GM23248 (cell line): ENCODE measurements at regions not wholly inside any gene's neighbourhood (a gene's known extent, or its start where the extent isn't known, plus 50 kb on each side); places are given as distances from the start of the nearest gene placed in this dataset.

ENCODE experiments used
- DNase-seq: peaks from one replicate; pipeline ENCODE4 v3.0.0-alpha.2; 2015
- H2AFZ ChIP-seq: fragments of 200-600 bp; sonication (generic); 2 replicates; pipeline ENCODE4 v1.6.1; 2016; ENCODE audit warnings: antibody characterized with exemption
- H3F3A ChIP-seq: fragments of 200-600 bp; sonication (generic); 2 replicates; pipeline ENCODE4 v1.6.1; 2016; ENCODE audit warnings: mild to moderate bottlenecking, antibody characterized with exemption, mixed run types; ENCODE audit not compliant: insufficient read depth
- H3K27ac ChIP-seq: fragments of 200-600 bp; sonication (generic); 2 replicates; pipeline ENCODE4 v1.5.1; 2016; ENCODE audit warnings: mild to moderate bottlenecking
- H3K27me3 ChIP-seq: fragments of 200-600 bp; sonication (generic); replicated peaks from 2 replicates; pipeline ENCODE4 v1.6.1; 2016; ENCODE audit warnings: mild to moderate bottlenecking; ENCODE audit not compliant: insufficient read depth
- H3K36me3 ChIP-seq: fragments of 200-600 bp; sonication (generic); 2 replicates; pipeline ENCODE4 v1.6.1; 2016; ENCODE audit warnings: low read depth, mild to moderate bottlenecking
- H3K4me1 ChIP-seq: fragments of 200-600 bp; sonication (generic); 2 replicates; pipeline ENCODE4 v1.6.1; 2016; ENCODE audit warnings: mild to moderate bottlenecking; ENCODE audit not compliant: insufficient read depth
- H3K4me2 ChIP-seq: fragments of 200-600 bp; sonication (generic); one replicate; pipeline ENCODE4 v1.6.1; 2016; ENCODE audit warnings: mild to moderate bottlenecking; ENCODE audit not compliant: unreplicated experiment
- H3K4me3 ChIP-seq: fragments of 200-600 bp; sonication (generic); 2 replicates; pipeline ENCODE4 v1.5.1; 2016; ENCODE audit warnings: mild to moderate bottlenecking
- H3K79me2 ChIP-seq: fragments of 200-600 bp; sonication (generic); 2 replicates; pipeline ENCODE4 v1.6.1; 2016; ENCODE audit warnings: mild to moderate bottlenecking; ENCODE audit not compliant: insufficient read depth
- H3K9ac ChIP-seq: fragments of 200-600 bp; sonication (generic); 2 replicates; pipeline ENCODE4 v1.6.1; 2016; ENCODE audit warnings: mild to moderate bottlenecking
- H3K9me2 ChIP-seq: fragments of 200-600 bp; sonication (generic); 2 replicates; pipeline ENCODE4 v1.6.1; 2016; ENCODE audit warnings: mixed run types, mild to moderate bottlenecking, moderate library complexity; ENCODE audit not compliant: insufficient read depth
- H3K9me3 ChIP-seq: fragments of 200-600 bp; sonication (generic); one replicate; pipeline ENCODE4 v1.6.1; 2017; ENCODE audit warnings: low read depth
- H4K20me1 ChIP-seq: fragments of 200-600 bp; sonication (generic); 2 replicates; pipeline ENCODE4 v1.6.0; 2016; ENCODE audit not compliant: insufficient read depth
- EZH2 ChIP-seq: fragments of 200-600 bp; sonication (generic); IDR thresholded peaks from 2 replicates; pipeline ENCODE4 v1.6.1; 2018; ENCODE audit warnings: antibody characterized with exemption, mild to moderate bottlenecking; ENCODE audit not compliant: insufficient read depth, poor library complexity, severe bottlenecking
- EZH2phosphoT487 ChIP-seq: fragments of 200-600 bp; sonication (generic); IDR thresholded peaks from 2 replicates; pipeline ENCODE4 v1.6.1; 2018; ENCODE audit warnings: antibody characterized with exemption, moderate library complexity, mild to moderate bottlenecking, low read depth; ENCODE audit not compliant: insufficient read depth
- WGBS, 2 experiments: methylation state at CpG; one replicate each; pipeline ENCODE4 v1.1.6; 2015 to 2017; ENCODE audit warnings: low lambda C conversion rate in 2 of 2, low coverage in 1 of 2; ENCODE audit errors: missing lambda C conversion rate in 2 of 2; 5-methylcytosine and 5-hydroxymethylcytosine counted together
- in situ Hi-C: fragments of 300-500 bp; cut with MboI; formaldehyde crosslinking; loops from 2 replicates; pipeline ENCODE4 v1.15.0; 2020

DNA sequence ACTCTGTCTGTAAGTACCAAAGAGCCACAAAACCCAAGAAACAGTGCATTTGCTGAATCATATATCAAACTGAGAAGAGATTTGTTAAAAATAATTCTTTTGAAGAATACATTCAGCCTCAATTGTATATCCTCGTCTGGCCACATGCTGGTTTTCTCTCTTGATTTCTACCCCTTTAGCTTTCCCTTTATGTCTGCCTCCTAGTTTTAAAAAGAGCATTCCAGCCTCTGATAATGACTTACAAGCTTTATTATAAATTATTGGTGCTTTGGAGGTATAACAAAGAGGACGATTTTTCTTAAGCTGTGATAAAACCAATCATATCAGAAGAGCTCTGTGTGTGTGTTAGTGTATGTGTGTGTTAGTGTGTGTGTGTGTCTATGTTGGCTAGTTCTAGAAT, 70.4 kb upstream of the ROBO2 start:
- Histone ChIP-seq H3K27ac (no peak overlapping the region), H2AFZ (no peak overlapping the region), H3K4me2 (no peak overlapping the region), H3K9me2 (no peaks in the 10 kb centered on the region), H3K9me3 (no peaks in the 10 kb centered on the region), H3K27me3 (no peaks in the 10 kb centered on the region), H3K36me3 (no peaks in the 10 kb centered on the region), H3K4me1 (no peaks in the 10 kb centered on the region), H3K9ac (no peak overlapping the region), H4K20me1 (no peaks in the 10 kb centered on the region), H3K79me2 (no peaks in the 10 kb centered on the region), H3F3A (no peaks in the 10 kb centered on the region), H3K4me3 (no peak overlapping the region)
- in situ Hi-C loops = no loop called here
- no peak for TF ChIP-seq EZH2
- no peak for TF ChIP-seq EZH2phosphoT487
- WGBS, 2 experiments = 34 to 47% methylated on average over 2 of the region's 2 CpGs
- no peak for DNase-seq

DNA sequence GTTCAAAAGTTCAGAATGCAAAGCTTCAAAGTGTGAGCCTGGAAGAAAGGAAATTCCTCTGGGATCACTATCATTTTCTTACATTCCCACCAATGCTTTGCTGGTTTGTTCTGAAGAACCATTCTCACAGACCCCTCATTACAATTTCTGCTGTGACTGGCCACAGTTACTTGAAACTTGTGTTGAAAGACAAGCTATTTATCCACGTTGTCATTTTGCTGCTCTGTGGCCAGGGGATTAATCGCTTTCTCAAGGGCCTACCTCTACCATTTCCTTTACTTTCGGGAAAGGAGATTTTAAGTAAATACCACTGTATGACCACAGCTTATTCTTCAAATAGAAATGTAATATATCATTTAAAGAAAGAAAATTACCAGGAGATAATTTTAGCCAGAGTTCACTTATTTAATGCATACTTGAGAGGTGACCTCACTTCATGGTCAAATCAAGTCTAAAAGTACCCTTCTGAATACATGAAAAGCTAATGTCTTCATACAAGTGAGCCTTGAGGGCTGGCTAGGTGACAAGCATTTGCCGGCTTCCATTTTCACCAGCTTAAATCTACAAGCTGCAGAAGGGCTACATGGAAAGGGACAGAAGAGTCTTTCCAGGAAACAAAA, 69.8 kb upstream of the ROBO2 start:
- H3F3A ChIP-seq = no peaks in the 10 kb centered on the region
- no peaks in the 10 kb centered on the region for H3K4me1 ChIP-seq
- no peak for TF ChIP-seq EZH2
- no peak for TF ChIP-seq EZH2phosphoT487
- H3K9me2 ChIP-seq = no peaks in the 10 kb centered on the region
- H3K4me3 ChIP-seq = no peak overlapping the region
- H2AFZ ChIP-seq = no peak overlapping the region
- no peak for DNase-seq
- no peak overlapping the region for H3K9ac ChIP-seq
- no peaks in the 10 kb centered on the region for H3K9me3 ChIP-seq
- H3K4me2 ChIP-seq = no peak overlapping the region
- H3K79me2 ChIP-seq = no peaks in the 10 kb centered on the region
- H4K20me1 ChIP-seq = no peaks in the 10 kb centered on the region
- no peak overlapping the region for H3K27ac ChIP-seq
- in situ Hi-C loops = no loop called here
- H3K36me3 ChIP-seq = no peaks in the 10 kb centered on the region
- H3K27me3 ChIP-seq = no peaks in the 10 kb centered on the region
- 57 to 66% methylated on average over 4 of the region's 4 CpGs for WGBS, 2 experiments

DNA sequence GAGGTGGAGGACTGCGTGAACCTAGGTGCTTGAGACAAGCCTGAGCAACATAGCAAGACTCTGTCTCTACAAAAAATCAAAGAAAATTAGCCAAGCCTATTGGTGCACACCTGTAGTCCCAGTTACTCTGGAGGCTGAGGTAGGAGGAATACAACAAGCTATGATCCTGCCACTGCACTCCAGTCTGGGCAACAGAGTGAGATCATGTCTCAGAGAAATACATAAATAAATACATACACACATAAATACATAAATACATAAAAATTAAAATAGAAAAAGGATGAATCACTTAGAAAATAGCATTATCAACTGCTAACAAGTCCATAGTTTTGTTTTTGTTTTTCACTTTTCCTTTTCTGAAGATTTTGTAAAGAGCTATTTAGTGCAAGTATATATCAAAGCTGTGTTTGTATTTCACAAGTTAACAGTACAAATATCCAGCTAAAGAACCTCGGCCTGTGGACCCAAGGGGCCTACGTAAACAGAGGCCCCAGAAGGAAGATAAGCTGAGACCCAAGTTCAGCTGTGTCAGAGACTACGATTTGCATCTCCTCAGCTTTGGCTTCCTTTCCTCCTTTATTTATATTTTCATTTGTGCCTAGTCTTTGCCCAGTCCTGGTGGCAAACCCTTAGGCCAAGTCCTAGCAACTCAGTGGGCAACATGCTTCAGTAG, 67.1 kb upstream of the ROBO2 start:
- WGBS, 2 experiments = 57% methylated on average over 4 of the region's 4 CpGs
- Histone ChIP-seq H3K27me3 (no peaks in the 10 kb centered on the region), H3F3A (no peaks in the 10 kb centered on the region), H3K79me2 (no peaks in the 10 kb centered on the region), H2AFZ (no peak overlapping the region), H3K27ac (no peak overlapping the region), H3K9me3 (no peaks in the 10 kb centered on the region), H3K4me1 (no peaks in the 10 kb centered on the region), H3K4me3 (no peak overlapping the region), H4K20me1 (no peaks in the 10 kb centered on the region), H3K9me2 (no peaks in the 10 kb centered on the region), H3K4me2 (no peak overlapping the region), H3K36me3 (no peaks in the 10 kb centered on the region), H3K9ac (no peak overlapping the region)
- no peak for DNase-seq
- TF ChIP-seq EZH2 (no peak), EZH2phosphoT487 (no peak)
- in situ Hi-C loops = no loop called here

DNA sequence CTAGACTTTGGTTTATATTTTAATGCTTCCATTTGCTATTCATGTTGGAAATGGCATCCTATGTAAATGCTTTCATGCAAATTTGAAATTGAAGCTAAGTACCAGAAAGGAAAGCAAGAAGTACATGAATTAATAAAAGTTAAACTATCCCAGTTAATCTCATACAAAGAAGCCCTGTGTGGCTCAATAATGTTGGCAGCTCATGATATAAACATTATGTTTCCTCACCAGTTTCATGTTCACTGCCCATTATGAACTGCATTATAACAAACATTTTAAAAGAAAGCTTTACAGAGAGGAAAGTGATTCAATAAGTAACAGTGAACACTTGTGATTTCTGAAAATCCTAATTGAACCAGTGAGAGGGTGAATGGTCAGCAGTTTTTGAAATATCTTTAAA, 62.9 kb upstream of the ROBO2 start:
- H3F3A ChIP-seq = no peaks in the 10 kb centered on the region
- no peaks in the 10 kb centered on the region for H3K9me2 ChIP-seq
- H3K27me3 ChIP-seq = no peaks in the 10 kb centered on the region
- no peak overlapping the region for H3K9ac ChIP-seq
- H3K79me2 ChIP-seq = no peaks in the 10 kb centered on the region
- no peak overlapping the region for H3K4me2 ChIP-seq
- DNase-seq = no peak
- no peak overlapping the region for H3K27ac ChIP-seq
- H4K20me1 ChIP-seq = no peaks in the 10 kb centered on the region
- no peak overlapping the region for H3K4me3 ChIP-seq
- no peak overlapping the region for H2AFZ ChIP-seq
- H3K4me1 ChIP-seq = no peaks in the 10 kb centered on the region
- H3K9me3 ChIP-seq = no peaks in the 10 kb centered on the region
- TF ChIP-seq EZH2 (no peak), EZH2phosphoT487 (no peak)
- in situ Hi-C loops = no loop called here
- H3K36me3 ChIP-seq = no peaks in the 10 kb centered on the region

DNA sequence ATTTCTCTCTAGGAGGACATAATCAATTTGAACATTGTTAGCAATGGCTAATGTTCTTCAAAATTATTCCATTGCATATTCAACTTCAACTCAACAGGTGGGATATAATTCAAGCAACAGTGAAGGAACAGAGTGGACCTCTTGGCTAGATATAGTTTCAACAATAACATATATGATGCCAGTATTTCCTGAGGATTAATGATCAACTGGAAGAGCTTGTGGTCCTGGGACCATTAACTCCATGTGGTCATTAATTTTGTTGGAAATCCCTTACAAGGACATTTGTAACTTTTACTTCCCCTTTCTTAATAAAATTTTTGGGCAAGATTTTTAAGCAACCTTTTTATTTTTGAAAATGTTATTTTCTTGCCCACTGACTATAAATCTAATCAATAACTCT, 54.3 kb upstream of the ROBO2 start:
- no peaks in the 10 kb centered on the region for H3F3A ChIP-seq
- in situ Hi-C loops = no loop called here
- DNase-seq = no peak
- no peak overlapping the region for H3K27ac ChIP-seq
- no peaks in the 10 kb centered on the region for H3K79me2 ChIP-seq
- H3K4me2 ChIP-seq = no peak overlapping the region
- H3K4me1 ChIP-seq = no peaks in the 10 kb centered on the region
- H3K9me2 ChIP-seq = no peaks in the 10 kb centered on the region
- H3K9ac ChIP-seq = no peak overlapping the region
- H3K36me3 ChIP-seq = no peaks in the 10 kb centered on the region
- H4K20me1 ChIP-seq = no peaks in the 10 kb centered on the region
- H3K9me3 ChIP-seq = no peaks in the 10 kb centered on the region
- no peak for TF ChIP-seq EZH2
- 0 out of 2 replicates have a peak, but pooled peaks cover 7% of the 10 kb centered on the region for H3K27me3 ChIP-seq
- no peak overlapping the region for H2AFZ ChIP-seq
- no peak overlapping the region for H3K4me3 ChIP-seq
